LoVo (cell line): ENCODE measurements at regions not wholly inside any gene's neighbourhood (a gene's known extent, or its start where the extent isn't known, plus 50 kb on each side); places are given as distances from the start of the nearest gene placed in this dataset.

Source experiments
- DNase-seq: peaks from one replicate; pipeline ENCODE4 v3.0.0-alpha.2; 2016; ENCODE audit warnings: low spot score

GRCh38 chr7:12456506-12456905, 52.8 kb upstream of the VWDE start:
- DNase-seq, result peak; percentile 27

- DNase-seq, result peak; percentile 66
These were observed 55.0 kb upstream of the VWDE start for GRCh38 chr7:12458520-12459131.

GRCh38 chr7:12467837-12468236, 64.2 kb upstream of the VWDE start:
- DNase-seq, result no peak

- DNase-seq, result no peak
These were observed 65.9 kb upstream of the VWDE start for GRCh38 chr7:12469568-12469967.

GRCh38 chr7:12470930-12471329, 67.3 kb upstream of the VWDE start:
- no peak for DNase-seq

- no peak for DNase-seq
These were observed 70.4 kb upstream of the VWDE start for GRCh38 chr7:12474035-12474434.

GRCh38 chr7:12475362-12476063, 71.8 kb upstream of the VWDE start:
- DNase-seq, result peak; percentile 25

- DNase-seq, result no peak
These were observed 74.0 kb upstream of the VWDE start for GRCh38 chr7:12477620-12478019.

GRCh38 chr7:12481722-12482121, 78.1 kb upstream of the VWDE start:
- DNase-seq, result no peak

GRCh38 chr7:12485845-12486244, 82.2 kb upstream of the VWDE start:
- DNase-seq, result no peak

GRCh38 chr7:12488341-12488740, 82.2 kb upstream of the SCIN start:
- DNase-seq, result no peak

GRCh38 chr7:12490107-12490688, 80.3 kb upstream of the SCIN start:
- peak; percentile 71 for DNase-seq

GRCh38 chr7:12490940-12491339, 79.6 kb upstream of the SCIN start:
- no peak for DNase-seq

- no peak for DNase-seq
These were observed 79.0 kb upstream of the SCIN start for GRCh38 chr7:12491526-12491925.

GRCh38 chr7:12493407-12493806, 77.1 kb upstream of the SCIN start:
- DNase-seq, result no peak

GRCh38 chr7:12493863-12494686, 76.4 kb upstream of the SCIN start:
- no peak for DNase-seq

GRCh38 chr7:12494687-12495024, 75.9 kb upstream of the SCIN start:
- DNase-seq, result no peak

GRCh38 chr7:12496901-12497674, 73.4 kb upstream of the SCIN start:
- DNase-seq, result peak; percentile 68

- DNase-seq, result no peak
These were observed 66.4 kb upstream of the SCIN start for GRCh38 chr7:12504149-12504548.

- no peak for DNase-seq
These were observed 62.5 kb upstream of the SCIN start for GRCh38 chr7:12508005-12508404.

GRCh38 chr7:12508554-12508953, 62.0 kb upstream of the SCIN start:
- no peak for DNase-seq

GRCh38 chr7:12517451-12517850, 53.1 kb upstream of the SCIN start:
- no peak for DNase-seq
